GM19238 (cell line): ENCODE measurements at regions not wholly inside any gene's neighbourhood (a gene's known extent, or its start where the extent isn't known, plus 50 kb on each side); places are given as distances from the start of the nearest gene placed in this dataset.

ENCODE experiments used
- DNase-seq: peaks from one replicate; pipeline ENCODE4 v3.0.0; 2011; ENCODE audit warnings: low spot score; ENCODE audit not compliant: insufficient read length

GRCh38 chr20:23139524-23139923 lies 53.4 kb upstream of the CD93 start:
- DNase-seq: no peak

GRCh38 chr20:23138682-23139081 lies 52.6 kb upstream of the CD93 start:
- DNase-seq: no peak

DNA sequence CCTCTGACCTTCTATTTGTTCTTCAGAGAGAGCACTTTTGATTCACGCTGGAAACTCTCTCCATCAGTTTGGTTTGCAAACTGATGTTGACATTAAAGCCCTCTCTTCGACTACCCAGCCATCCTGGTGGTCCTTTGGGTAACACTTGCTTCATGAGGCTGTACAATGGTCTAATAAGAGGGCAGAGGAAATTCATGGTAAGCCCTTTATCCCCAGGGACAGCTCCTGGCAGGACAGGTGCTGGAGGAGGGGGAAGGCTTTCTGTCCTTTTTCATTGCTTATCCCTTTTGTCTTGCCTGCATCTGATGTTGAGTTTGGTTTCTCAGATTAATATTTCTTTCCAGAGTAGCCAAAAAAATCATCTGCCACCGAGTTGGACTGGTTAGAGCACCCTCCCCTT lies 52.1 kb upstream of the CD93 start:
- no peak for DNase-seq

- no peak for DNase-seq
These were observed 51.0 kb upstream of the CD93 start for GRCh38 chr20:23136893-23137745.

GRCh38 chr20:23135449-23136420 lies 49.6 kb upstream of the CD93 start:
- DNase-seq: no peak
